Endothelial cell of hepatic sinusoid (primary cell): ENCODE measurements at regions not wholly inside any gene's neighbourhood (a gene's known extent, or its start where the extent isn't known, plus 50 kb on each side); places are given as distances from the start of the nearest gene placed in this dataset.
"Not testable (repeated sequence)": the region's sequence is repeated elsewhere in the genome, so short reads cannot be mapped to it uniquely, and the experiment has no call there.

Source experiments
- in situ Hi-C: cut with HindIII; loops from 2 replicates; pipeline ENCODE4 v1.10.0; 2017; ENCODE audit warnings: low sequenced_read_pairs

DNA sequence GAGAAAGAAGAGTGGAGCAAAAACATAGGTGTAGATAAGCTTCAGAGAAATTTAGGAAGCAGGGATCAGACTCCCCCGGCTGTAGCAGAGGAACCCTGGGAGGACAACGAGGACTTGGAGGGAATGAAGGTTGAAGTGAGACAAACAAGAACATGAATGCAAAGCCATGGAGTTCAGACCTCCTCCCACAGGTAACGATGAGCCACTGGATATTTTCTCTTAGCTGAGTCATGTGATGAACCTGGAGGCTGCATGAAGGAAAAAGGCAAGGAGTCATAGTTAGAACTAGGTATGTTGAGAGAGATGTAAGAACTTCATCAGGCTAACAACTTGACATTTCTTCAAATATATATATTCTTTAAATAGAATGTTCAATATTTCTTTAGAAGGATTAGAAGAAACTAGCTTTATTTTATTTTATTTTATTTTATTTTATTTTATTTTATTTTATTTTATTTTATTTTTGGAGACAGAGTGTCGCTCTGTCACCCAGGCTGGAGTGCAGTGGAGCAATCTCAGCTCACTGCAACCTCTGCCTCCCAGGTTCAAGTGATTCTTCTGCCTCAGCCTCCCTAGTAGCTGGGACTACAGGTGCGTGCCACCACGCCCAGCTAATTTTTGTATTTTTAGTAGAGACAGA is 57.7 kb upstream of the RGS1 start:
- in situ Hi-C loops: not testable (repeated sequence)

GRCh38 chr1:192518700-192519099 is 56.9 kb upstream of the RGS1 start:
- in situ Hi-C loops: no loop called here

DNA sequence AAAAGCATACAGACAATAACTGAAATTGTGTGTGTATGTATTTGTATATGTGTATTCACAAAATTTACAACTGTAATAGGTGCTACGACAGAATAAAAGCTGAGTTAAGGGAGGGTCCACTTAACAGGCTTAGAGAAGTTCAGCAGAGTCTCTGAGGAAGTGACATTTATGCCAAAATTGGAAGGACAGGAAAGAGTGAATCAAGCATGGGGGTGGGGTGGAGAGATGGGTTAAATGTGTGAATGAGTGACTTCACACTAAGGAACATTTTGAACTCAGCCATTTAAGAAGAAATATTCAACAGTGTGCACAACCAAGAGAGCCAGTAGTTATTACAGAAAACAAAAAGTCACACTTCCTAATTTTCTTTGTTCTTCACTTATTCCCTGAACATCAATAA is 53.8 kb upstream of the RGS1 start:
- in situ Hi-C loops: no loop called here

DNA sequence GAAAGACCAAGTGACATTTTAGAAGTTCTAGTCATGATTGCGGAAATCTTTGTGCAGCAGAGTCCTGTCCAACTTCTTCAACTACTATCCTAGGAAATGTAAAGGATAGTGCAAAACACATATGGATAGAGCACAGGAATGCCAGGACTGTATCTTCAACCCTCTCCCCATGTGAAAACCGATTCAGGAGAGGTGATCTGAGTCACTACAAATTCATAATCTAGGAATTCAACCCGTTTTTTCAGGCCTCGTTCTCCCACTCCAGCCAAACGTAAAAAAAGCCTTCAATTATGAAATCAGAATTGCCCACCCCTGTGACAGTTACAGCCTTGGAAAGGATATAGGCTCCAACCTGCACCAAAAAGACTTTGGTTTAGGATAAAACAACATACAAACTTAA is 52.9 kb upstream of the RGS1 start:
- in situ Hi-C loops: no loop called here

DNA sequence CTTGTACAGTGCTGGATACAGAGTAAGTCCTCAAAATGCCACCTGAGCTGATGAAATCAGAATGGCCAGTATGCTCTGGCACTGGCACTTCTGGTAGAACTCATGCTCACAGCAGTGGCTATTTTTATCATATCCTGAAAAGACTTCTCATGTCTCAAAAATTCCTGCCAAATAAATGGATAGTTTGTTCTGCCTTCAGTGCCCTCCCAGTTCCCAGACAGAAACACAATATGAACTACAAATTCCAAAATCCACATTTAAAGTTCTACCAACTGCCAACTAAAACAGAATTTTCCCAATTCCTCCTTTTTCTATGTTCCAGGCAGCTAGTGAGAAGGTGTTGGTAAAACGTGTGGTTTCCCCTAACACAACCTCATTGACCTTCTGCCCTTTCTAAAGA is 51.4 kb upstream of the RGS1 start:
- in situ Hi-C loops: no loop called here
